Ishikawa (cell line): ENCODE measurements at regions not wholly inside any gene's neighbourhood (a gene's known extent, or its start where the extent isn't known, plus 50 kb on each side); places are given as distances from the start of the nearest gene placed in this dataset.

Experiments used
- EP300 ChIP-seq: IDR thresholded peaks from 2 replicates; pipeline ENCODE4 v1.6.1; 2012; ENCODE audit warnings: borderline replicate concordance
- NFIC ChIP-seq: IDR thresholded peaks from 2 replicates; pipeline ENCODE4 v1.6.1; 2012
- RAD21 ChIP-seq: IDR thresholded peaks from 2 replicates; pipeline ENCODE4 v1.6.1; 2012; ENCODE audit warnings: low read depth
- TAF1 ChIP-seq: IDR thresholded peaks from 2 replicates; pipeline ENCODE4 v1.6.1; 2012; ENCODE audit warnings: low read depth, mild to moderate bottlenecking
- TCF12 ChIP-seq: IDR thresholded peaks from 2 replicates; pipeline ENCODE4 v1.6.1; 2012; ENCODE audit warnings: low read depth
- ZBTB7A ChIP-seq: IDR thresholded peaks from 2 replicates; pipeline ENCODE4 v1.6.1; 2012; ENCODE audit warnings: low read depth
- TF ChIP-seq, protein P1 (sequence below): IDR thresholded peaks from 2 replicates; pipeline ENCODE4 v1.6.1; 2012
- TF ChIP-seq, protein P2 (sequence below): IDR thresholded peaks from 2 replicates; pipeline ENCODE4 v1.6.1; 2012; ENCODE audit warnings: low read depth, mild to moderate bottlenecking

DNA sequence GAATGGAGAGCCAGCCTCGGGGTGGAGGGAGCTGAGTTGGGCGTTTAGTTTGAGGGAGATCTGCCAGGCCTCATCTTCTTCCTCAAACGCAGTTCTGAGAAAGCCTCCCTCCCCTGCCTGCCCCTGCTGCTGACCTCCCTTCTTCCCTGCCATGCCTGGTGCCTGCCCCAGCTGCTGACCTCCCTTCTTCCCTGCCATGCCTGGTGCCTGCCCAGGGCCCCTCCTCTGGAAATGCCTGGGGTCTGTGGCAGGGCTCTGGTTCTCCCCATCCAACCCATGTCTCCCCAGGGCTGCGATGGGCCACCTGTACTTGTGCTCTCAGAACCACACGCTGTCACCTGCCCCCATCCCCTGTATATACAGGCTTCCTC, 114.6 kb downstream of the VEGFA start:
- TF ChIP-seq NFIC (no peak), TCF12 (no peak), TAF1 (no peak), ZBTB7A (no peak), RAD21 (no peak), EP300 (no peak)
- TF ChIP-seq, protein P1, sequence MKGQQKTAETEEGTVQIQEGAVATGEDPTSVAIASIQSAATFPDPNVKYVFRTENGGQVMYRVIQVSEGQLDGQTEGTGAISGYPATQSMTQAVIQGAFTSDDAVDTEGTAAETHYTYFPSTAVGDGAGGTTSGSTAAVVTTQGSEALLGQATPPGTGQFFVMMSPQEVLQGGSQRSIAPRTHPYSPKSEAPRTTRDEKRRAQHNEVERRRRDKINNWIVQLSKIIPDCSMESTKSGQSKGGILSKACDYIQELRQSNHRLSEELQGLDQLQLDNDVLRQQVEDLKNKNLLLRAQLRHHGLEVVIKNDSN = no peak
- TF ChIP-seq, protein P2, sequence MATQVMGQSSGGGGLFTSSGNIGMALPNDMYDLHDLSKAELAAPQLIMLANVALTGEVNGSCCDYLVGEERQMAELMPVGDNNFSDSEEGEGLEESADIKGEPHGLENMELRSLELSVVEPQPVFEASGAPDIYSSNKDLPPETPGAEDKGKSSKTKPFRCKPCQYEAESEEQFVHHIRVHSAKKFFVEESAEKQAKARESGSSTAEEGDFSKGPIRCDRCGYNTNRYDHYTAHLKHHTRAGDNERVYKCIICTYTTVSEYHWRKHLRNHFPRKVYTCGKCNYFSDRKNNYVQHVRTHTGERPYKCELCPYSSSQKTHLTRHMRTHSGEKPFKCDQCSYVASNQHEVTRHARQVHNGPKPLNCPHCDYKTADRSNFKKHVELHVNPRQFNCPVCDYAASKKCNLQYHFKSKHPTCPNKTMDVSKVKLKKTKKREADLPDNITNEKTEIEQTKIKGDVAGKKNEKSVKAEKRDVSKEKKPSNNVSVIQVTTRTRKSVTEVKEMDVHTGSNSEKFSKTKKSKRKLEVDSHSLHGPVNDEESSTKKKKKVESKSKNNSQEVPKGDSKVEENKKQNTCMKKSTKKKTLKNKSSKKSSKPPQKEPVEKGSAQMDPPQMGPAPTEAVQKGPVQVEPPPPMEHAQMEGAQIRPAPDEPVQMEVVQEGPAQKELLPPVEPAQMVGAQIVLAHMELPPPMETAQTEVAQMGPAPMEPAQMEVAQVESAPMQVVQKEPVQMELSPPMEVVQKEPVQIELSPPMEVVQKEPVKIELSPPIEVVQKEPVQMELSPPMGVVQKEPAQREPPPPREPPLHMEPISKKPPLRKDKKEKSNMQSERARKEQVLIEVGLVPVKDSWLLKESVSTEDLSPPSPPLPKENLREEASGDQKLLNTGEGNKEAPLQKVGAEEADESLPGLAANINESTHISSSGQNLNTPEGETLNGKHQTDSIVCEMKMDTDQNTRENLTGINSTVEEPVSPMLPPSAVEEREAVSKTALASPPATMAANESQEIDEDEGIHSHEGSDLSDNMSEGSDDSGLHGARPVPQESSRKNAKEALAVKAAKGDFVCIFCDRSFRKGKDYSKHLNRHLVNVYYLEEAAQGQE = no peak
